Spleen (tissue), 7 donors: ENCODE measurements at regions not wholly inside any gene's neighbourhood (a gene's known extent, or its start where the extent isn't known, plus 50 kb on each side); places are given as distances from the start of the nearest gene placed in this dataset.

Source experiments
- CTCF ChIP-seq, 11 experiments: fragments of 200-600 bp in 7 of 11; fragments of 450-650 bp in 4 of 11; sonication (generic) in 4 of 11; IDR thresholded peaks in 8 of 11; conservative IDR thresholded peaks in 3 of 11; 1 replicate in 7 of 11; 2 replicates in 4 of 11; pipeline versions ENCODE4 v1.4.0 to v1.8.0; 2016 to 2021; ENCODE audit warnings: antibody characterized with exemption in 11 of 11, inconsistent platforms in 4 of 11, mild to moderate bottlenecking in 1 of 11
- POLR2A ChIP-seq, 3 donors: fragments of 450-650 bp; IDR thresholded peaks; one replicate each; pipeline ENCODE4 v1.5.1; 2017; ENCODE audit warnings: antibody characterized with exemption in 3 of 3, mild to moderate bottlenecking in 1 of 3
- POLR2AphosphoS5 ChIP-seq, 3 donors: sonication (generic); formaldehyde crosslinking; IDR thresholded peaks; one replicate each; pipeline ENCODE4 v1.5.1; 2017; ENCODE audit warnings: antibody characterized with exemption in 3 of 3
- donor health status: DM: no; HTN: no; CAD: no; lungs with moderate emphysema.
- donor health status: DM: no; HTN: no; CAD: no.
- donor health status: DM: no; HTN: no; CAD: no.

- no peak for TF ChIP-seq POLR2AphosphoS5 (IDR thresholded peaks at IDR 0.05)
- no peak for TF ChIP-seq POLR2A (IDR thresholded peaks at IDR 0.05)
- no peak for TF ChIP-seq CTCF (IDR thresholded peaks at IDR 0.05 in 8 of 11, conservative IDR thresholded peaks at IDR 0.05 in 3 of 11)
These were observed 56.8 kb upstream of the TGFBR2 start for GRCh38 chr3:30549600-30549999.
